Retina (tissue), 1 donor: ENCODE measurements at regions not wholly inside any gene's neighbourhood (a gene's known extent, or its start where the extent isn't known, plus 50 kb on each side); places are given as distances from the start of the nearest gene placed in this dataset.
"Not testable (repeated sequence)": the region's sequence is repeated elsewhere in the genome, so short reads cannot be mapped to it uniquely, and the experiment has no call there.

Experiments used
- DNase-seq: peaks from one replicate; pipeline ENCODE4 v3.0.0-alpha.2; 2016

DNA sequence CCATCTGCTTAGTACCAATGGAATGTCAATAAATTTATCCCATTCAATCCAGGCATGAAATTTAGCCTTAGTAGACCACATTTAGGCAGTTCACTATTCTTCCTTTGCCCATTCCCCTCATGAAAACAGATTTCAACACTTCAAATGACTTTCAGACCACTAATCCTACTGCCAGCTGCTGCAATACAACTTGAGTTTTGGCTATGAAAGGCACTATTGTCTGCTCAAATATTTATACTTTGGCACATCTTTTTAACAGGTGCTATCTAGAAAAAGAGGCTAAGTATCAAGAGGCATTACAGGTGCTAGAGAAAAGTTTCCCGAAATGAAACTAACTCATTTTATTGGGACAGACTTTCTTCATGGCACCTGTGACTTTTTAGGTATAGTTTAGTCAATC lies 499.8 kb downstream of the C12orf50 start:
- DNase-seq, result no peak

DNA sequence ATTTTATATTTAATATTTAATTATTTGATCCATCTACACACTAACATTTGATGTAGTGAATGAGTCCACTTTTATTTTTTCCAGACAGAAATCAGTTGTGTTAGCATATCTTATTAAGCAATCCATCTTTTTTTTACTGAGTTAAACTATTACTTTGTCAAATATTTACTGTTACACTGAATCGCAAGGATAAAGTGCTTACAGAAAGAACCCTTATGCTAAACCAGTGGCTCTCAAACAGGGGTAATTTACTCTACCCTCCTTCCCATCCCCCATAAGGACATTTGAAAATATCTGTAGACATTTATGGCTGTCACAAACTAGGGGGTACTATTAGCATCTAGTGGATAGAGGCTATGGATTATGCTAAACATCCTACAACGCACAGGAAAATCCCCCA lies 508.2 kb downstream of the C12orf50 start:
- DNase-seq, result no peak

- DNase-seq, result no peak
Observed at GRCh38 chr12:87518481-87518880, 510.7 kb downstream of the C12orf50 start.

GRCh38 chr12:87518036-87518435 lies 511.2 kb downstream of the C12orf50 start:
- DNase-seq, result no peak

DNA sequence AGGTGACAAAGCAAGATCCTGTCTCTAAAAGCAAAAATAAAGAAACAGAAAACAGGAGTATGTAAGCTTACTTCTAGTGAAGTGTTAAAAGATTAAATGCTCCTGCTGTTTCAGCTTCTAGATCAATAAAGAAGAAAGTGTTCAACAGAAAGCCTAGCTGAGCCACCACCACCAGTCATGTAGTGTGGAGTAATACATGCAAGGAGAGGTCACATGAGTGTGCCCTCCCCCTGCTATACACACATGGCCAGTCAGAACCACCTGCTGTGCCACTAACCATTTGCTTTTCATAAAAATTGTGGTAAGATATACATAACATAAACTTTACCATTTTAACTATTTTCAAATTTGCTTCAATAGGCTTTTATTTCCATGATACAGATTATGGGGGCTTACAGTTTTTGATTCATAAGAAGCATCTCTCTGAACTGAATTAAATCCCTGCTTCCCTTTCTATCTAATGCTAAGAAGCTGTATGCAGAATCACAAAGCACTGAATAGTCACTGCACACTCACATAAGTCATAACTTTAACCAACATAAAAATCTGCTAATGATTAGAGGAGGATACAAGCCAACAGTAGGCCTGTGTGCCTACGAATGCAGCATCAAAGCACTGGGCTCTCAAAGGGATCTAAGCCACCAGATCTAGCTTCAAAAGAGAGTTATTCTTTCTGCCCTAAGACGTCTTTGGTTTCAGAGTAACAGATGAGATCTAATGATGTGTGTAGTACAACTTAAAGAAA lies 515.5 kb downstream of the C12orf50 start:
- no peak for DNase-seq

GRCh38 chr12:87511371-87511770 lies 517.8 kb downstream of the C12orf50 start:
- DNase-seq, result no peak

- DNase-seq, result no peak
Observed at GRCh38 chr12:87509237-87509820, 519.9 kb downstream of the C12orf50 start.

DNA sequence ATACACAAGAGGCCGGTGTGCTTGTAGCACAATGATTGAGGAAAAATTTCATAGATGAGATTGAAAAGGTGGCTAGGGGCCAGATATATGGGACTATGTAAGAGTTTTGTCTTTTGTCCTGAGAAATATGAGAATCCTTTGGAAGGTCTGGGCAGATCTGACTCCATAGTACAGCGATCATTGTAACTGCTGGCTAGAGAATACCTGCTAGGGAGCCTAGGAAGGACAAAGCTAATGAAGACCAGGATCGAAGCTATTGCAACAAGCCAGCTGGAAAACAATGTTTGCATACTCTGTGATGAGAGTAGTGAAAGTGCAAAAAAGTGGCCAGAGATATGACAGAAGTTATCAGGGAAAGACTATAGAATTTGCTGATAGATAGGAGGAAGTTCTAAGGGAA lies 537.6 kb downstream of the C12orf50 start:
- DNase-seq, result no peak

DNA sequence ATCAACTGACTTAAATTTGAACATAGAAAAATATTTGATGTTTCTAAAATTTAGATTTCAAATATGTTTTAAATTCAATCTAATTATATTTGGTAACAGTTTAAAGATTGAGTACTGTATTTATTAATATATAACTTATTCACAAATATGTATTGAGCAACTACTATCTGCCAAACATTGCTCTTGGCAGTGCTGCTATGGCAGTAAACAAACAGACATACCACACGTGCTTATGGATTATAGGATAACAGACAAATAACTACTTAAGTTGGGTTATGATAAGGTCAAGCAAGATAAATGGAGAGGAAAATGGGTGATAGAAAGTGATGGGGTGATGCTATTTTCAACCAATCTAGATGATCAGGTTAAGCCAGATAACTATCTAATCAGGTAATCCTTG lies 538.1 kb downstream of the C12orf50 start:
- DNase-seq, result no peak

DNA sequence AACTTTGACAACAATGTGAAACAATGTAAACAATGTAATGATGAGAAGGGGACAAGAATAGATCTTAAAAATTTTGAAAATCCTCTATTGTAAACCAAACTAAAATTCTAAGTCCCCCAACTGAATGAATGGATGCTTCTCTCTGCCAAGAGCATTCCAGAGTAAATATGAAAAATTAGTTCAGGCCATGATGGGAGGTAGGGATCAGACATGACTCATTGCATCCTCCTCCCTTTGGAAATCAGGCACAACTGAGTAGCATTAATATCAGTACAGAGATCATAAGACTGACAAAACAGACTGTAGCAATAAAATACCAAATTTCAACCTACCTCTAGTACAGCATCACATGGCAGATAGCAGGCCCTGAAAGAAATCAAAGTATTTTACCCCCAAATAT lies 559.9 kb downstream of the C12orf50 start:
- DNase-seq, result no peak

GRCh38 chr12:87467936-87468335 lies 561.3 kb downstream of the C12orf50 start:
- no peak for DNase-seq

- DNase-seq, result no peak
Observed at GRCh38 chr12:87464565-87464964, 564.6 kb downstream of the C12orf50 start.

GRCh38 chr12:87444039-87444438 lies 585.2 kb downstream of the C12orf50 start:
- no peak for DNase-seq

- no peak for DNase-seq
Observed at GRCh38 chr12:87441511-87441910, 587.7 kb downstream of the C12orf50 start.

DNA sequence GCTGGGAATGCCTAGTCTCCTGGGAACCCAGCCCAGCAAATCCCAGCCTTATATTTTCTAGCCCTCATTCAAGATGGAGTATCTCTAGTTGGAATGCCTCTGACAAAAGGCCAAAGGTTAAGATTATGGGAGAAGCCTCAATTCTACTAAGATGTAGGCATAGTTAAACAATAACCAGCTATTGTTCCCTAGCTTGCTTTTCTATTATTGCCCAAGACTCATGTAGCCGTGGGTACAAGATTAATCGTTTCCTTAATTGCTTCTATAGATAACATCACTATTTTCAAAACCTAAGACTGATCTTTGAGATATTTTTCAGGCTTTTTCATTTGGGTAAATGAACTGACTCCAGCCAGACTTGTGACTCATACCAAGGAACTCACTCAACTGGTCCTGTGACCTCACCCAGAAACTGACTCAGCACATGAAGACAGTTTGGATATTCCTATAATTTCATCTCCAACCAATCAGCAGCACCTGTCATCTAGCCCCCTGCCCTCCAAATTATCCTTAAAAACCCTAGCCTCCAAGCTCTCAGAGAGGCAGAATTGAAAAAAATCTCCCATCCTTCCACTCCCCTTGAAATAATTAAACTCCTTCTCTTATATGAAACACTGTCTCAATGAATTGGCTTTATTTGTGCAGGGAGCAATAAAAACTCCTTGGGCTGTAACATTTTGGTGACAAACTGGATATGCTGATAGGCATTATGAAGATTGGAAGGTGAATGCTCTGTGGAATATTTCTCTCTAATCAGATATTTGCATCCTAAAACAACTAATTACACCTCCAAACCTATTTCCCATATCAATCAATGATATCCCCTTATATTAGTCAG lies 589.0 kb downstream of the C12orf50 start:
- no peak for DNase-seq

DNA sequence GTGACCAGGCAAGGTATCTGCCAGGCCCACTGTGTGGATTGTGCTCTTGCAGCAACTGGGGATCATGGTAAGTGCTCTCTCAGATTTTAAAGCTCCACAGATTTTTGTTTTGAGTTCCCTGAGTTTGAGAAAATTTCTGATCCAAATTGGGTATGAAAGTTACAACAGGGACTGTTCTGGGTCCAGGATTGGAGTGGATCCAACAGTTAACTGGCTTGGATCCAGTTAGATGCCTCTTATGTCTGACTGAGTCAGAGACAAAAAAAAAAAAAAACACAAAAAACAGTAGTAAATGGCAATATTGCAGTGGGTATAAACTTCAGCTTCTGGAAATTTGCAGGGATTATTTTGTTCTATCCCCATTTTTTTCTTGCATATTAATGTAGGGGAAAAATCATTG lies 598.8 kb downstream of the C12orf50 start:
- DNase-seq, result no peak

DNA sequence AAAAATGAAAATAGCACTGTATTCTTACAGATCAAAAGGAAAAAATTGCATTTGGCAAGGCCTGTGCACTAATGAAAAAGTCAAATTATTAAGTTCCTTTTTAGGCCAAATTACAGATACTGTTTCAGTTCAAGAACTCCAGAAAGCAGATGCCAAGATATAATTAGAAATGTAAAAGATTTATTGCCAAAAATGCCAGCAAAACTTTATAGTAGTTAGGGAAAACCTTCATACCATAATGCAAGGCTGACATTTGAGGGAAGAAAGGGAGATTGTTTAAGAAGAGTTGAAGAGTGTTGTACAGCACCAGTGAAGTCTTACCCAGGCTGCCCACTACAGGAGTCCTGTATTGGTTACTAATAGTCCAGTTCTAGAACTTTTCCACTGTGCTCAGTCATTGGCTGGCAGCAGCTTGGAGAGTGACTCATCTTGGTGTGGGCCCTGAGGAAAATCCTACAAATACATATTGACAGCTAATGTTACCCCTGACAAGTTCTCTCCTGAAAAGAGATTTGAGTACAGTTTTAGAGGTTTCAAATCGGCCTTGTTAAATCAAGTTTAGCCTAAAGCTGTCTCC lies 600.4 kb downstream of the C12orf50 start:
- no peak for DNase-seq

DNA sequence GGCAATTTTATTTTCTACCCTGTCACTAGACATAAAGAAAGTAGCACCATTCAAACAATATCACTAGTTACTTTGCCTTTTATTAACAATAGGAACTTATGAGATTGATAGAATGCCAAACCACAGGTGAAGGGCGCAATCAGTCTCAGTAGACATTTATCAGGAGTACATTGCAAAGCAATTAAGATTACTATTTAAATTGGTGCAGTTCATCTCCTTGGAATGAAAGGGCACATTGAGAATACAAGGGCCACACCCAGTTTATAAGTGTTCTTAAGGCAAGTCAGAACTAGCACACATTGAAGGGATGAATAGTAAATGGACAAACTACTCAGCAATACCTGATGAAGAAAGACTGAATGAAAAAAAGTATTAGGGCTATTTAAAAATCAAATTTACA lies 601.4 kb downstream of the C12orf50 start:
- DNase-seq, result no peak

- DNase-seq, result no peak
Observed at GRCh38 chr12:87425942-87426554, 603.2 kb downstream of the C12orf50 start.

- DNase-seq, result not testable (repeated sequence)
Observed at GRCh38 chr12:87421233-87421632, 608.0 kb downstream of the C12orf50 start.

DNA sequence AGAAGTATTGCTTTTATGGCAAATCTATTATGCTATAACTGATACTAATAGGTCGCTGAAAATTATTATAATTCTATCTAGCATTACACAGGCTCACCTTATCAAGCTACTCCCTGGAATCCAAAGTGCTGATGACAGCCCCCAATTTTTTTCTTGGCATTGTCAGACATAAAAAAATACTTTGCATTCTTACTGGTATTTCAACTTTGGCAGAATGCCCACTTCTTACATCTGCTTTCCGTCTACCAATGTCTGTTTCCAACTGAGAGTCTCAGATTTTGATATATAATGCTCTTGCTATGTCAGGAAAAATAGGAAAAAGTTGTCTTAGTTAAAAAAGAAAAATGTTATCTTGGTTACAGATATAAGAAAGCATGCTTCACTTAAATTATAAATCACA lies 615.4 kb downstream of the C12orf50 start:
- DNase-seq, result no peak

GRCh38 chr12:87406926-87407325 lies 622.3 kb downstream of the C12orf50 start:
- no peak for DNase-seq

DNA sequence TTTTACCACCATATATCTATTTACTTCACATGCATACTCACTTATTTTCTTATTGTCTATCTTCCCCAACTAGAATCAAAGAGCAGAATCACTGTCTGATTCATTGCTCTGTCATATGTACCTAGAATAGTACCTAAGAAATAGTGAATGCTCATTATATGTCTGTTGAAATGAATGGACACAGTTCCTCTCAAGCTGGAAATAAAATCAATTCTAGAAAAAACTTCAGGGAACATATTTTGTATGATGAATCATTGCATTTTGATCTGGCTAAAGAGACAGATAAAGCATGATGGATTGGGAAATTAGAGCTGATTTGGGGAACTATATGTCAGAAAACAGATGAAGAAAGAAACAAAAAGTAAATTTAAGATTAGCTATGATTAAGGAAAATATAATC lies 623.3 kb downstream of the C12orf50 start:
- no peak for DNase-seq
